ENCODE measurements at regions not wholly inside any gene's neighbourhood (a gene's known extent, or its start where the extent isn't known, plus 50 kb on each side); places are given as distances from the start of the nearest gene placed in this dataset.

GRCh38 chr11:13878077-13878476 lies 84.4 kb upstream of the SPON1 start:
- H3K27me3 ChIP-seq (ENCODE audit: insufficient read depth), result no peaks in the 10 kb centered on the region
- no peak for ATAC-seq
- peaks cover 4% of the 10 kb centered on the region for H3K27me3 Mint-ChIP-seq (ENCODE audit: insufficient read depth, low read depth, poor library complexity)
- no peak overlapping the region for H2AFZ ChIP-seq
- no peak overlapping the region for H3K4me3 ChIP-seq
- no peak overlapping the region for H3K4me2 ChIP-seq
- no peaks in the 10 kb centered on the region for H3K79me2 ChIP-seq (replicated peaks; ENCODE audit: insufficient read depth)
- peaks cover 10% of the 10 kb centered on the region for H3K4me1 Mint-ChIP-seq
- H3K4me3 Mint-ChIP-seq, result no peak overlapping the region
- H3K27ac Mint-ChIP-seq, result no peak overlapping the region
- no peaks in the 10 kb centered on the region for H3K9me2 ChIP-seq (ENCODE audit: insufficient read depth)
- H3K36me3 Mint-ChIP-seq (ENCODE audit: low read depth), result no peaks in the 10 kb centered on the region
- H3K9me3 Mint-ChIP-seq, result no peaks in the 10 kb centered on the region
- no peak overlapping the region for H3K27ac ChIP-seq (ENCODE audit: low read depth)
- no peaks in the 10 kb centered on the region for H4K20me1 ChIP-seq (replicated peaks; ENCODE audit: insufficient read depth)
- H3K36me3 ChIP-seq (ENCODE audit: insufficient read depth), result no peaks in the 10 kb centered on the region
- TF ChIP-seq CREB1 (CRISPR knock-in tag; IDR thresholded peaks at IDR 0.05; ENCODE audit: low read depth) (no peak), JUNB (IDR thresholded peaks at IDR 0.05; ENCODE audit: unreplicated experiment) (no peak), ETS1 (IDR thresholded peaks at IDR 0.05) (no peak), NANOG (IDR thresholded peaks at IDR 0.05; ENCODE audit: borderline replicate concordance) (no peak), ZNF331 (CRISPR knock-in tag; IDR thresholded peaks at IDR 0.05; ENCODE audit: low read depth) (no peak), ZNF462 (CRISPR knock-in tag; IDR thresholded peaks at IDR 0.05) (no peak), STAT1 (IDR thresholded peaks at IDR 0.05; ENCODE audit: unreplicated experiment) (no peak), EZH2 (IDR thresholded peaks at IDR 0.05; ENCODE audit: low read depth, unreplicated experiment) (no peak), ZNF114 (CRISPR knock-in tag; IDR thresholded peaks at IDR 0.05) (no peak), REST (IDR thresholded peaks at IDR 0.05; ENCODE audit: unreplicated experiment) (no peak), POLR2AphosphoS5 (IDR thresholded peaks at IDR 0.05; ENCODE audit: low read depth) (no peak)
- no peak for DNase-seq (ENCODE audit: low spot score)
- no peaks in the 10 kb centered on the region for H3F3A ChIP-seq (replicated peaks; ENCODE audit: low read depth)
- no peaks in the 10 kb centered on the region for H3K4me1 ChIP-seq (ENCODE audit: insufficient read depth)
